ENCODE measurements at regions not wholly inside any gene's neighbourhood (a gene's known extent, or its start where the extent isn't known, plus 50 kb on each side); places are given as distances from the start of the nearest gene placed in this dataset.
"Not testable (repeated sequence)": the region's sequence is repeated elsewhere in the genome, so short reads cannot be mapped to it uniquely, and the experiment has no call there.

- Histone ChIP-seq H3K27ac (no peak overlapping the region), H3K4me3 (ENCODE audit: low read depth, low read length) (no peak overlapping the region), H3K27me3 (replicated peaks) (no peaks in the 10 kb centered on the region), H3K36me3 (replicated peaks) (no peaks in the 10 kb centered on the region)
- TF ChIP-seq CTCF (IDR thresholded peaks at IDR 0.05; ENCODE audit: low read depth, low read length, missing control alignments) = no peak
- no peak for DNase-seq
- in situ Hi-C loops (cut with HindIII; ENCODE audit: low pct_ligation_motif_present, low sequenced_read_pairs) = no loop called here
Measured at GRCh38 chr18:11470941-11471340, 138.5 kb upstream of the SLC35G4 start.

- Histone ChIP-seq H3K36me3 (replicated peaks) (no peaks in the 10 kb centered on the region), H3K4me3 (ENCODE audit: low read depth, low read length) (no peak overlapping the region), H3K27me3 (replicated peaks) (no peaks in the 10 kb centered on the region), H3K27ac (no peak overlapping the region)
- no peak for DNase-seq
- no peak for TF ChIP-seq CTCF (IDR thresholded peaks at IDR 0.05; ENCODE audit: low read depth, low read length, missing control alignments)
- in situ Hi-C loops (cut with HindIII; ENCODE audit: low pct_ligation_motif_present, low sequenced_read_pairs) = no loop called here
Measured at GRCh38 chr18:11468617-11469016, 140.8 kb upstream of the SLC35G4 start.

- TF ChIP-seq CTCF (IDR thresholded peaks at IDR 0.05; ENCODE audit: low read depth, low read length, missing control alignments) = no peak
- H3K27me3 ChIP-seq (replicated peaks) = no peaks in the 10 kb centered on the region
- H3K36me3 ChIP-seq (replicated peaks) = no peaks in the 10 kb centered on the region
- H3K27ac ChIP-seq = no peak overlapping the region
- in situ Hi-C loops (cut with HindIII; ENCODE audit: low pct_ligation_motif_present, low sequenced_read_pairs) = no loop called here
- DNase-seq = no peak
- H3K4me3 ChIP-seq (ENCODE audit: low read depth, low read length) = no peak overlapping the region
Measured at GRCh38 chr18:11468120-11468519, 141.3 kb upstream of the SLC35G4 start.

- no peak for TF ChIP-seq CTCF (IDR thresholded peaks at IDR 0.05; ENCODE audit: low read depth, low read length, missing control alignments)
- H3K27ac ChIP-seq = no peak overlapping the region
- no peaks in the 10 kb centered on the region for H3K36me3 ChIP-seq (replicated peaks)
- no peak overlapping the region for H3K4me3 ChIP-seq (ENCODE audit: low read depth, low read length)
- in situ Hi-C loops (cut with HindIII; ENCODE audit: low pct_ligation_motif_present, low sequenced_read_pairs) = no loop called here
- no peak for DNase-seq
- H3K27me3 ChIP-seq (replicated peaks) = no peaks in the 10 kb centered on the region
Measured at GRCh38 chr18:11467611-11468010, 141.8 kb upstream of the SLC35G4 start.

GRCh38 chr18:11464129-11464528 lies 145.3 kb upstream of the SLC35G4 start:
- TF ChIP-seq CTCF (IDR thresholded peaks at IDR 0.05; ENCODE audit: low read depth, low read length, missing control alignments) = no peak
- in situ Hi-C loops (cut with HindIII; ENCODE audit: low pct_ligation_motif_present, low sequenced_read_pairs) = no loop called here

GRCh38 chr18:11458447-11458846 lies 150.9 kb upstream of the SLC35G4 start:
- TF ChIP-seq CTCF (IDR thresholded peaks at IDR 0.05; ENCODE audit: low read depth, low read length, missing control alignments) = no peak
- no peak for DNase-seq
- Histone ChIP-seq H3K4me3 (ENCODE audit: low read depth, low read length) (no peak overlapping the region), H3K36me3 (replicated peaks) (no peaks in the 10 kb centered on the region), H3K27me3 (replicated peaks) (no peaks in the 10 kb centered on the region), H3K27ac (no peak overlapping the region)
- in situ Hi-C loops (cut with HindIII; ENCODE audit: low pct_ligation_motif_present, low sequenced_read_pairs) = no loop called here

More at GRCh38 chr18:11464129-11464528, 145.3 kb upstream of the SLC35G4 start:
- Histone ChIP-seq H3K4me3 (ENCODE audit: low read depth, low read length) (no peak overlapping the region), H3K27me3 (replicated peaks) (no peaks in the 10 kb centered on the region), H3K36me3 (replicated peaks) (no peaks in the 10 kb centered on the region), H3K27ac (no peak overlapping the region)
- no peak for DNase-seq

- in situ Hi-C loops (cut with HindIII; ENCODE audit: low pct_ligation_motif_present, low sequenced_read_pairs); H3K27me3 ChIP-seq (replicated peaks); DNase-seq; H3K27ac ChIP-seq; H3K36me3 ChIP-seq (replicated peaks); H3K4me3 ChIP-seq (ENCODE audit: low read depth, low read length): not testable (repeated sequence)
Measured at GRCh38 chr18:11457853-11458252, 151.5 kb upstream of the SLC35G4 start.
